PC-9 (cell line): ENCODE measurements at regions not wholly inside any gene's neighbourhood (a gene's known extent, or its start where the extent isn't known, plus 50 kb on each side); places are given as distances from the start of the nearest gene placed in this dataset.

Source experiments
- BruUV-seq: library from RNA; stranded (reverse); fragments of 400-500 nt; replicated peaks from 2 replicates; lab custom pipeline; 2021; lab: Mats Ljungman, UMichigan
- CTCF ChIA-PET: fragments of 300-600 bp; sonication (Branson Sonifier 250); formaldehyde crosslinking; loops from one replicate; lab custom pipeline; 2022; ENCODE audit warnings: antibody characterized with exemption; lab: Charles Lee
- POLR2A ChIA-PET: fragments of 300-600 bp; sonication (Branson Sonifier 250); formaldehyde crosslinking; loops from one replicate; lab custom pipeline; 2022; ENCODE audit warnings: antibody characterized with exemption; ENCODE audit not compliant: unreplicated experiment; lab: Charles Lee
- DNase-seq, 2 experiments: peaks; one replicate each; pipeline versions ENCODE4 v3.0.0 to v3.0.0-alpha.2; 2015 to 2022; ENCODE audit warnings: mixed read lengths in 1 of 2
- H2AFZ ChIP-seq: fragments of 200-600 bp; sonication (generic); 2 replicates; pipeline ENCODE4 v1.8.1; 2017; ENCODE audit warnings: antibody characterized with exemption
- H3F3A ChIP-seq: fragments of 200-600 bp; sonication (generic); 2 replicates; pipeline ENCODE4 v1.8.1; 2017; ENCODE audit warnings: antibody characterized with exemption, mild to moderate bottlenecking, low read depth; ENCODE audit not compliant: insufficient read depth
- H3K27ac ChIP-seq: fragments of 200-600 bp; sonication (generic); 2 replicates; pipeline ENCODE4 v1.6.1; 2016; ENCODE audit warnings: mixed run types
- H3K27me3 ChIP-seq: fragments of 200-600 bp; sonication (generic); 2 replicates; pipeline ENCODE4 v1.6.1; 2016; ENCODE audit warnings: low read depth, mixed run types; ENCODE audit not compliant: insufficient read depth
- H3K36me3 ChIP-seq: fragments of 200-600 bp; sonication (generic); 2 replicates; pipeline ENCODE4 v1.6.1; 2016; ENCODE audit warnings: low read depth, mixed run types
- H3K4me1 ChIP-seq: fragments of 200-600 bp; sonication (generic); replicated peaks from 2 replicates; pipeline ENCODE4 v1.6.1; 2016; ENCODE audit warnings: mixed run types; ENCODE audit not compliant: insufficient read depth
- H3K4me2 ChIP-seq: fragments of 200-600 bp; sonication (generic); 2 replicates; pipeline ENCODE4 v1.6.1; 2017; ENCODE audit warnings: mixed run types
- H3K4me3 ChIP-seq: fragments of 200-600 bp; sonication (generic); 2 replicates; pipeline ENCODE4 v1.6.1; 2016; ENCODE audit warnings: mixed run types
- H3K79me2 ChIP-seq: fragments of 200-600 bp; sonication (generic); 2 replicates; pipeline ENCODE4 v1.6.1; 2017; ENCODE audit warnings: low read depth, mixed run types
- H3K9me2 ChIP-seq: fragments of 200-600 bp; sonication (generic); 2 replicates; pipeline ENCODE4 v1.8.1; 2017; ENCODE audit warnings: mild to moderate bottlenecking; ENCODE audit not compliant: insufficient read depth
- H3K9me3 ChIP-seq: fragments of 200-600 bp; sonication (generic); 2 replicates; pipeline ENCODE4 v1.8.1; 2016; ENCODE audit warnings: low read depth; ENCODE audit not compliant: insufficient read depth
- H4K20me1 ChIP-seq: fragments of 200-600 bp; sonication (generic); 2 replicates; pipeline ENCODE4 v1.8.1; 2017; ENCODE audit not compliant: insufficient read depth
- EZH2 ChIP-seq: fragments of 200-600 bp; sonication (generic); IDR thresholded peaks from 2 replicates; pipeline ENCODE4 v1.8.0; 2017; ENCODE audit warnings: antibody characterized with exemption, low read depth
- intact Hi-C: fragments of 100-400 bp; cut with micrococcal nuclease; formaldehyde crosslinking; loops from one replicate; pipeline ENCODE4 v1.10.0; 2022; ENCODE audit not compliant: unreplicated experiment
- TF ChIP-seq, protein P1 (sequence below): fragments of 200-600 bp; sonication (generic); conservative IDR thresholded peaks from 2 replicates; pipeline ENCODE4 v1.6.1; 2017; ENCODE audit warnings: mixed run types, antibody characterized with exemption, mild to moderate bottlenecking, moderate library complexity

DNA sequence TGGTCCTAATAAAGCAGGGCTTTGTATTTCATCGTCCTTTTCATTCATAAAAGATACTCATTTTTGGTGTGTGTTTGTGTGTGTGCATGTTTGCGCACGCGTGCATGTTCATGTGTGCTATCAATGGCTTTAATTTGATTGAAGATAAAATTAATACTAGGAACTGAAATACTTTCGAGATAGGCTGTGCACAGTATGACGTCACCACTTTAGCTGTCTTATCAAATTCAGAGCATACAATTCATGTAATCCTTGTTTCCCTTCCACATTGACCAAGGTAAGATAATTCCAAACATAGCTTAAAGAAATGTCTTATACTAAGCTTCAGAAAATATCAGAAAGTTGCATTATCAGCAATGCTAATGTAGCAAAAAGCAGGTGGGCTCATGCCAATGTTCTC lies 113.6 kb upstream of the CYYR1 start:
- H3K9me3 ChIP-seq, result no peaks in the 10 kb centered on the region
- no peaks in the 10 kb centered on the region for H3K79me2 ChIP-seq
- H3K27ac ChIP-seq, result no peak overlapping the region
- no peaks in the 10 kb centered on the region for H3K36me3 ChIP-seq
- H3F3A ChIP-seq, result no peaks in the 10 kb centered on the region
- H3K4me1 ChIP-seq, result no peaks in the 10 kb centered on the region
- no peak overlapping the region for H3K4me3 ChIP-seq
- ChIA-PET CTCF (no interaction called here), POLR2A (interaction anchor here (0.7 kb wide), 1 partner anchor 462 kb away, joined by 5 read pairs; no protein-coding TSS in a partner anchor)
- intact Hi-C loops, result no loop called here
- BruUV-seq, result no TSS peak
- DNase-seq, result no peak
- H2AFZ ChIP-seq, result no peak overlapping the region
- TF ChIP-seq EZH2, result no peak
- TF ChIP-seq, protein P1, sequence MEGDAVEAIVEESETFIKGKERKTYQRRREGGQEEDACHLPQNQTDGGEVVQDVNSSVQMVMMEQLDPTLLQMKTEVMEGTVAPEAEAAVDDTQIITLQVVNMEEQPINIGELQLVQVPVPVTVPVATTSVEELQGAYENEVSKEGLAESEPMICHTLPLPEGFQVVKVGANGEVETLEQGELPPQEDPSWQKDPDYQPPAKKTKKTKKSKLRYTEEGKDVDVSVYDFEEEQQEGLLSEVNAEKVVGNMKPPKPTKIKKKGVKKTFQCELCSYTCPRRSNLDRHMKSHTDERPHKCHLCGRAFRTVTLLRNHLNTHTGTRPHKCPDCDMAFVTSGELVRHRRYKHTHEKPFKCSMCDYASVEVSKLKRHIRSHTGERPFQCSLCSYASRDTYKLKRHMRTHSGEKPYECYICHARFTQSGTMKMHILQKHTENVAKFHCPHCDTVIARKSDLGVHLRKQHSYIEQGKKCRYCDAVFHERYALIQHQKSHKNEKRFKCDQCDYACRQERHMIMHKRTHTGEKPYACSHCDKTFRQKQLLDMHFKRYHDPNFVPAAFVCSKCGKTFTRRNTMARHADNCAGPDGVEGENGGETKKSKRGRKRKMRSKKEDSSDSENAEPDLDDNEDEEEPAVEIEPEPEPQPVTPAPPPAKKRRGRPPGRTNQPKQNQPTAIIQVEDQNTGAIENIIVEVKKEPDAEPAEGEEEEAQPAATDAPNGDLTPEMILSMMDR, result no peak
- H4K20me1 ChIP-seq, result no peaks in the 10 kb centered on the region
- no peaks in the 10 kb centered on the region for H3K27me3 ChIP-seq
- H3K9me2 ChIP-seq, result no peaks in the 10 kb centered on the region
- H3K4me2 ChIP-seq, result peak overlapping the region; percentile 65; the same call in 1 of the 2 replicates

DNA sequence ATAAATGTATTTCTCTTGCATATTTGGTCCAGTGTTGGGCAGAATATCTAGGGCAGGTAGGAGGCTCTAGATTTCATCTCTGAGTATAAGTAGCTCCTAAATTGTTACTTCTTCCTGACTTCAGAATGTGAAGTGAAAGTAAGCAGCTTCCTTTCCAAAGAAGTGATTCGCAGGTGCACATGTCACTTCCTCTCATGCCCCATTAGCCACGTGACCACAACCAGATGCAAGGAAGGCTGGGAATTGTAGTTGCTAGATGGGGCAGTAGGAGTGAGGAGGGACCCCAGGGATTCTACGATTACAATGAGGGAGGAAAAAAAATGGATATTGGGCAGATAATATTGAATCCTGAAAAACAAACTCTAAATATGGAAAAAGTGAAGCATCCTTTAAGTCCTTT lies 113.2 kb upstream of the CYYR1 start:
- TF ChIP-seq, protein P1, result no peak
- no peak for TF ChIP-seq EZH2
- peak overlapping the region; percentile 38; the same call in 1 of the 2 replicates for H3K4me3 ChIP-seq
- no peak overlapping the region for H3K27ac ChIP-seq
- H2AFZ ChIP-seq, result peak overlapping the region; percentile 75
- CTCF ChIA-PET, result no interaction called here
- H3K9me3 ChIP-seq, result no peaks in the 10 kb centered on the region
- H3K9me2 ChIP-seq, result no peaks in the 10 kb centered on the region
- no peaks in the 10 kb centered on the region for H3F3A ChIP-seq
- BruUV-seq, result no TSS peak
- H3K79me2 ChIP-seq, result no peaks in the 10 kb centered on the region
- no peaks in the 10 kb centered on the region for H3K36me3 ChIP-seq
- no peaks in the 10 kb centered on the region for H3K4me1 ChIP-seq
- DNase-seq, result peak in 1 of 2 experiments; percentile 5
- no peaks in the 10 kb centered on the region for H3K27me3 ChIP-seq
- POLR2A ChIA-PET, result no interaction called here
- intact Hi-C loops, result no loop called here
- peak overlapping the region; percentile 65; the same call in 1 of the 2 replicates for H3K4me2 ChIP-seq
- H4K20me1 ChIP-seq, result no peaks in the 10 kb centered on the region

DNA sequence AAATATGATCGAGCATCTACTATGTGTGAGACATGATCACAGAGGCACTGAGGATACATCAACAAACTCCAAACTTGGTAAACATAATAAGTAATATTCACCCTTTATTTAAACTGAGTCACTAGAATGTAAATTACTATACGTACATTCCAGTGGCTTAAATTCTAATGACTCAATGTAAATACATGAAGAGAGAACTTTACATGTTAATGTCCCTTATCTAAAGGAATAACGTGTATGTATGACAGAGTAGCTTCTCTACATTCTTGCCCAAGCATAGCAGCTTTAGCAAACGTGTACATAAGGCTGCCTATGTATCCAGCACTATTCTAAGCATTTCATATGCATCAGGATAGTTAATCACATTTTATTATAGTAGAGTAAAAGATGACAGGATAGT lies 111.8 kb upstream of the CYYR1 start:
- Histone ChIP-seq H3K36me3 (no peaks in the 10 kb centered on the region), H4K20me1 (no peaks in the 10 kb centered on the region), H3K4me2 (no peak overlapping the region), H3K9me2 (no peaks in the 10 kb centered on the region), H3F3A (no peaks in the 10 kb centered on the region), H3K4me1 (no peaks in the 10 kb centered on the region), H3K27me3 (no peaks in the 10 kb centered on the region), H2AFZ (no peak overlapping the region), H3K4me3 (no peak overlapping the region), H3K9me3 (no peaks in the 10 kb centered on the region), H3K27ac (no peak overlapping the region), H3K79me2 (no peaks in the 10 kb centered on the region)
- no TSS peak for BruUV-seq
- CTCF ChIA-PET, result no interaction called here
- intact Hi-C loops, result no loop called here
- TF ChIP-seq, protein P1, result no peak
- no peak for TF ChIP-seq EZH2
- POLR2A ChIA-PET, result no interaction called here
- DNase-seq, result no peak
